HEK293 (cell line): ENCODE measurements at regions not wholly inside any gene's neighbourhood (a gene's known extent, or its start where the extent isn't known, plus 50 kb on each side); places are given as distances from the start of the nearest gene placed in this dataset.

Source experiments
- KLF1 ChIP-seq: fragments of 450-650 bp; formaldehyde crosslinking; IDR thresholded peaks from 2 replicates; pipeline ENCODE4 v1.5.1; 2016; ENCODE audit warnings: missing biosample characterization, missing genetic modification characterization
- SP2 ChIP-seq: fragments of 450-650 bp; formaldehyde crosslinking; IDR thresholded peaks from 2 replicates; pipeline ENCODE4 v1.5.1; 2016; ENCODE audit warnings: missing biosample characterization, missing genetic modification characterization
- YY1 ChIP-seq: fragments of 450-650 bp; formaldehyde crosslinking; IDR thresholded peaks from 2 replicates; pipeline ENCODE4 v1.5.1; 2018; ENCODE audit warnings: missing biosample characterization, missing genetic modification characterization
- ZNF114 ChIP-seq: fragments of 450-650 bp; formaldehyde crosslinking; IDR thresholded peaks from 2 replicates; pipeline ENCODE4 v1.5.0; 2017; ENCODE audit warnings: missing biosample characterization, missing genetic modification characterization
- ZNF274 ChIP-seq, 2 experiments: fragments of 200-500 bp in 1 of 2; fragments of 450-650 bp in 1 of 2; sonication (Bioruptor generic) in 1 of 2; formaldehyde crosslinking in 1 of 2; IDR thresholded peaks; 2 replicates each; pipeline versions ENCODE4 v1.5.1 to v1.6.1; 2014 to 2016; ENCODE audit warnings: borderline replicate concordance in 1 of 2, inconsistent platforms in 1 of 2, low read length in 1 of 2, missing biosample characterization in 1 of 2, missing genetic modification characterization in 1 of 2
- ZNF354C ChIP-seq: fragments of 450-650 bp; formaldehyde crosslinking; IDR thresholded peaks from 2 replicates; pipeline ENCODE4 v1.5.1; 2016; ENCODE audit warnings: missing biosample characterization, missing genetic modification characterization, low read depth, borderline replicate concordance
- ZNF473 ChIP-seq: fragments of 450-650 bp; formaldehyde crosslinking; IDR thresholded peaks from 2 replicates; pipeline ENCODE4 v1.5.1; 2017; ENCODE audit warnings: missing biosample characterization, missing genetic modification characterization
- ZNF830 ChIP-seq: fragments of 450-650 bp; IDR thresholded peaks from 2 replicates; pipeline ENCODE4 v1.5.0; 2018; ENCODE audit warnings: missing biosample characterization, missing genetic modification characterization, low read depth, mild to moderate bottlenecking, moderate library complexity
- TF ChIP-seq, protein P1 (sequence below): fragments of 450-650 bp; formaldehyde crosslinking; IDR thresholded peaks from 2 replicates; pipeline ENCODE4 v1.5.1; 2016; ENCODE audit warnings: missing biosample characterization, missing genetic modification characterization

DNA sequence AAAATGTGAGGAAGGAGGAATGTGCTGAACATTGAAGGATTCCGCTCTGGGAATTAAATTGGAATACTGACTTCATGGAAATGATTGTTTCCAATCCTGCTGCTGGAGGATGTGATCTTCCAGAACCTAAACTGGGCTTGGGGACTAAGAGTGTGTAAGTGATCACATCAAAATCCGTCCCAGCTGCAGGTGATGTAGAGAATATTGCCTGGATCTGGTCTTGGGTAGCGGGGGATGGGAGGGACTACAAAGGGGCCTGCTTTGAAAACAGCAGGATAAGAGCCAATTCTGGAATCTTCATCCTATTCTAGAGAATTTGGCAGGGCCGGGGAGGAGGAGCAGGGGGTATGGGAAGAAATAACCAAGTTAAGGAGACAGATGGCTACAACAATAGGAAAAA, 552.2 kb upstream of the FZD8 start:
- TF ChIP-seq YY1 (tag by site-specific recombination) (no peak), ZNF473 (tag by site-specific recombination) (no peak), ZNF114 (tag by site-specific recombination) (no peak), ZNF354C (no peak), ZNF830 (no peak), KLF1 (tag by site-specific recombination) (no peak), SP2 (tag by site-specific recombination) (no peak), ZNF274 (IDR thresholded peaks at IDR 0.05; ENCODE audit: low read length) (no peak), ZNF274 (tag by site-specific recombination; IDR thresholded peaks at IDR 0.05; ENCODE audit: borderline replicate concordance) (no peak)
- TF ChIP-seq, protein P1, sequence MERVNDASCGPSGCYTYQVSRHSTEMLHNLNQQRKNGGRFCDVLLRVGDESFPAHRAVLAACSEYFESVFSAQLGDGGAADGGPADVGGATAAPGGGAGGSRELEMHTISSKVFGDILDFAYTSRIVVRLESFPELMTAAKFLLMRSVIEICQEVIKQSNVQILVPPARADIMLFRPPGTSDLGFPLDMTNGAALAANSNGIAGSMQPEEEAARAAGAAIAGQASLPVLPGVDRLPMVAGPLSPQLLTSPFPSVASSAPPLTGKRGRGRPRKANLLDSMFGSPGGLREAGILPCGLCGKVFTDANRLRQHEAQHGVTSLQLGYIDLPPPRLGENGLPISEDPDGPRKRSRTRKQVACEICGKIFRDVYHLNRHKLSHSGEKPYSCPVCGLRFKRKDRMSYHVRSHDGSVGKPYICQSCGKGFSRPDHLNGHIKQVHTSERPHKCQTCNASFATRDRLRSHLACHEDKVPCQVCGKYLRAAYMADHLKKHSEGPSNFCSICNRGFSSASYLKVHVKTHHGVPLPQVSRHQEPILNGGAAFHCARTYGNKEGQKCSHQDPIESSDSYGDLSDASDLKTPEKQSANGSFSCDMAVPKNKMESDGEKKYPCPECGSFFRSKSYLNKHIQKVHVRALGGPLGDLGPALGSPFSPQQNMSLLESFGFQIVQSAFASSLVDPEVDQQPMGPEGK (tag by site-specific recombination), result no peak
